Eye (tissue), 1 donor: ENCODE measurements at regions not wholly inside any gene's neighbourhood (a gene's known extent, or its start where the extent isn't known, plus 50 kb on each side); places are given as distances from the start of the nearest gene placed in this dataset.

Experiments
- DNase-seq: peaks from one replicate; pipeline ENCODE4 v3.0.0-alpha.2; 2015

- no peak for DNase-seq
Measured at GRCh38 chr7:109956916-109957315, 1134.0 kb upstream of the LRRN3 start.

GRCh38 chr7:109963741-109964140 lies 1127.2 kb upstream of the LRRN3 start:
- DNase-seq = no peak

GRCh38 chr7:109964780-109965179 lies 1126.1 kb upstream of the LRRN3 start:
- DNase-seq = no peak

- DNase-seq = no peak
Measured at GRCh38 chr7:109967406-109967805, 1123.5 kb upstream of the LRRN3 start.

GRCh38 chr7:109983618-109984017 lies 1107.3 kb upstream of the LRRN3 start:
- DNase-seq = no peak

- no peak for DNase-seq
Measured at GRCh38 chr7:109984729-109985128, 1106.2 kb upstream of the LRRN3 start.

GRCh38 chr7:109986701-109987100 lies 1104.2 kb upstream of the LRRN3 start:
- DNase-seq = peak; percentile 24

GRCh38 chr7:109996411-109996810 lies 1094.5 kb upstream of the LRRN3 start:
- DNase-seq = no peak

GRCh38 chr7:109996927-109997326 lies 1094.0 kb upstream of the LRRN3 start:
- no peak for DNase-seq

GRCh38 chr7:109997837-109998236 lies 1093.1 kb upstream of the LRRN3 start:
- no peak for DNase-seq

GRCh38 chr7:110001254-110001938 lies 1089.5 kb upstream of the LRRN3 start:
- DNase-seq = no peak

- no peak for DNase-seq
Measured at GRCh38 chr7:110003827-110004226, 1087.1 kb upstream of the LRRN3 start.

- peak; percentile 2 for DNase-seq
Measured at GRCh38 chr7:110007320-110008063, 1083.4 kb upstream of the LRRN3 start.

GRCh38 chr7:110010359-110010758 lies 1080.6 kb upstream of the LRRN3 start:
- DNase-seq = no peak

- DNase-seq = no peak
Measured at GRCh38 chr7:110017405-110017804, 1073.5 kb upstream of the LRRN3 start.

GRCh38 chr7:110027385-110027784 lies 1063.5 kb upstream of the LRRN3 start:
- DNase-seq = peak; percentile 8

- no peak for DNase-seq
Measured at GRCh38 chr7:110043519-110043918, 1047.4 kb upstream of the LRRN3 start.

GRCh38 chr7:110050785-110051184 lies 1040.1 kb upstream of the LRRN3 start:
- no peak for DNase-seq

- DNase-seq = no peak
Measured at GRCh38 chr7:110051372-110051771, 1039.6 kb upstream of the LRRN3 start.

- no peak for DNase-seq
Measured at GRCh38 chr7:110056331-110056730, 1034.6 kb upstream of the LRRN3 start.

GRCh38 chr7:110058401-110058800 lies 1032.5 kb upstream of the LRRN3 start:
- DNase-seq = no peak

GRCh38 chr7:110061387-110061786 lies 1029.5 kb upstream of the LRRN3 start:
- no peak for DNase-seq

- DNase-seq = no peak
Measured at GRCh38 chr7:110065121-110065520, 1025.8 kb upstream of the LRRN3 start.

- DNase-seq = no peak
Measured at GRCh38 chr7:110066843-110067242, 1024.1 kb upstream of the LRRN3 start.

- peak; percentile 51 for DNase-seq
Measured at GRCh38 chr7:110071192-110071591, 1019.7 kb upstream of the LRRN3 start.
